HL-60 (cell line): ENCODE measurements at regions not wholly inside any gene's neighbourhood (a gene's known extent, or its start where the extent isn't known, plus 50 kb on each side); places are given as distances from the start of the nearest gene placed in this dataset.

Experiments used
- DNase-seq, 2 experiments: peaks; one replicate each; pipeline ENCODE4 v3.0.0-alpha.2; 2010 to 2020; ENCODE audit warnings: low read depth in 1 of 2, low spot score in 1 of 2
- H3K27ac ChIP-seq: fragments of 250-450 bp; sonication (Bioruptor Pico); replicated peaks from 2 replicates; pipeline ENCODE4 v1.5.1; 2020; ENCODE audit warnings: mild to moderate bottlenecking, moderate library complexity
- H3K27me3 ChIP-seq: fragments of 250-450 bp; sonication (Bioruptor Pico); 2 replicates; pipeline ENCODE4 v1.5.1; 2021; ENCODE audit warnings: mild to moderate bottlenecking, moderate library complexity; ENCODE audit not compliant: insufficient read depth, poor library complexity, severe bottlenecking
- H3K4me3 ChIP-seq: replicated peaks from 2 replicates; pipeline ENCODE4 v1.5.1; 2011; ENCODE audit warnings: mild to moderate bottlenecking, control low read depth, low read length; ENCODE audit not compliant: insufficient read depth
- CTCF ChIP-seq: IDR thresholded peaks from one replicate; pipeline ENCODE4 v1.5.1; 2011; ENCODE audit warnings: low read length, control low read depth, inconsistent platforms; ENCODE audit not compliant: insufficient read depth
- GABPA ChIP-seq: IDR thresholded peaks from 2 replicates; pipeline ENCODE4 v1.6.1; 2012; ENCODE audit warnings: low read depth
- POLR2AphosphoS5 ChIP-seq: IDR thresholded peaks from 2 replicates; pipeline ENCODE4 v1.6.1; 2012; ENCODE audit warnings: low read depth
- REST ChIP-seq: IDR thresholded peaks from 2 replicates; pipeline ENCODE4 v1.6.1; 2012; ENCODE audit warnings: low read depth; ENCODE audit not compliant: insufficient replicate concordance
- SPI1 ChIP-seq: IDR thresholded peaks from 2 replicates; pipeline ENCODE4 v1.6.1; 2012; ENCODE audit warnings: low read depth, mild to moderate bottlenecking, borderline replicate concordance

DNA sequence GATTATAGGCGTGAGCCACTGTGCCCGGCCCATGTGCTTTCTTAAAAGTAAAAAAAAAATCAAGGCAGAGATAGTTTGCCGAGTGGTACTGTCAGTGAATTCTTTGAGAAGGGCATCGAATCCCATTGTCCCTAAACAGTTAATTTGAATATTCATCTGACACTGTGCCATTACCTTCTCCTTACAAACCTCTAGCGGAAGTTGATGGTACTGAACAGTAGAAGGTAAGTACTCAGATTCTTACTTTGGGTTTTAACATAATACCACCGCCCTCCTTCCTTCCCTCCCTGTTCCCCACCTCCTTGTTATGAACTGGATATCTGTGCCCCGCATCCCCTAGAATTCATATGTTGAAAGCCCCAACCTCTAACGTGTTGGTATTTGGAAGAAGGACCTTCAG, 58.2 kb upstream of the CLMP start:
- peaks cover 3% of the 10 kb centered on the region for H3K27me3 ChIP-seq
- no peak for DNase-seq
- no peak overlapping the region for H3K4me3 ChIP-seq
- no peak overlapping the region for H3K27ac ChIP-seq
- no peak for TF ChIP-seq SPI1
- TF ChIP-seq CTCF: no peak
- TF ChIP-seq REST: no peak
- no peak for TF ChIP-seq POLR2AphosphoS5
- TF ChIP-seq GABPA: no peak

DNA sequence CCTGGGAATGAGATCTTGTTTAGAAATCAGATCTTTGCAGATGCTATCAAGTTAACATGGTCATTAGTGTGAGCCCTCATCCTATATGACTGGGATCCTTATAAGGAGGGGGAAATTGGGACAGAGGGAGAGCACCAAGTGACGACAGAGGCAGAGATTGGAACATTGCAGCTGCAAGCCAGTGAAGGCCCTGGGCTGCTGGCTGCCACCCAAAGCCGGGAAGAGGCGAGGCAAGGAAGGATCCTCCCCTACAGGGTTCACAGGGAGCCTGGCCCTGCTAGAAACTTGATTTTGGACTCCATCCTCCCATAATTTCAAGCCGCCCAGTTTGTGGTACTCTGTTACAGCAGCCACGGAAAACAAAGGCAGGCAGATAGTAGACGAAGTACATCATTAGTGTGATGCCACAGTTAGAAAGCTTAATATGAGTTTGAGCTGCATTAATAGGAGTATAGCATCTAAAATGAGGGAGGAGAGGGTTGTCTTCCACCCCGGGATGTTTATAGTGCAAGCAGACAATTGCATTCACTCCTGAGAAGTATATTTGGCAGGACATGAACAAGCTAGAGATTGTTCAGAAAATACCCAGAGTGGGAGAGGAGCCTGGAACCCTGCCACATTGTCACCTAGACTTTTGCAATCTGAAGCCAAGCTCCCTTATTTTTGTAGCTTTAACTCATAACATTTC, 56.8 kb upstream of the CLMP start:
- no peak overlapping the region for H3K27ac ChIP-seq

More for the DNA sequence above, 56.8 kb upstream of the CLMP start:
- DNase-seq: no peak
- Histone ChIP-seq H3K4me3 (no peak overlapping the region), H3K27me3 (peaks cover 5% of the 10 kb centered on the region)
- no peak for TF ChIP-seq REST
- TF ChIP-seq CTCF: no peak
- TF ChIP-seq GABPA: no peak
- TF ChIP-seq POLR2AphosphoS5: no peak
- no peak for TF ChIP-seq SPI1
